ENCODE measurements at regions not wholly inside any gene's neighbourhood (a gene's known extent, or its start where the extent isn't known, plus 50 kb on each side); places are given as distances from the start of the nearest gene placed in this dataset.

GRCh38 chr22:47286590-47286989 is 524.1 kb downstream of the TBC1D22A start:
- Histone ChIP-seq H3K4me3 (no peak overlapping the region), H3K27ac (no peak overlapping the region)
- no peak for TF ChIP-seq CTCF (IDR thresholded peaks at IDR 0.05)
- no peak for DNase-seq (ENCODE audit: low spot score)

- Histone ChIP-seq H3K27ac (no peak overlapping the region), H3K4me3 (no peak overlapping the region)
- TF ChIP-seq CTCF (IDR thresholded peaks at IDR 0.05): no peak
- DNase-seq (ENCODE audit: low spot score): no peak
Observed at GRCh38 chr22:47285981-47286380, 523.5 kb downstream of the TBC1D22A start.

DNA sequence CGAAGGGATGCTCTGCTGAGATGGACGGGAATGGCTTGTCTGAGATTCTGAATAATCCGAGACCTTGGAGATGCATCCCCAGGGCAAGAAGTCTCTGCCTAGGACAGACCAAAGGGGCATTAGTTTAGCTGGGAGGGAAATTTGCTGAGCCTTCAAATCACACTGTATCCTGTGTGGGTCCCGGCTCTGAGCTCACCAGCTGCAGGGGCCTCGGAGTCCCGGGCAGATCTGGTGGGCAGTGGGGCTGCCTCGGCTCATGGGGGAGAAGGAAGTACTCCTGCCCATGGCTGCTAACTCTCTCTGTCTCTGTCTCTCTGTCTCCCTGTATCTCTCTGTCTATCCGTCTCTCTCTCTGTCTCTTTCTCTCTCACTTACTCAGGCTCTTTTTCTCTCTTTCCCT is 522.4 kb downstream of the TBC1D22A start:
- TF ChIP-seq CTCF (IDR thresholded peaks at IDR 0.05): no peak
- Histone ChIP-seq H3K4me3 (no peak overlapping the region), H3K27ac (no peak overlapping the region)
- no peak for DNase-seq (ENCODE audit: low spot score)

DNA sequence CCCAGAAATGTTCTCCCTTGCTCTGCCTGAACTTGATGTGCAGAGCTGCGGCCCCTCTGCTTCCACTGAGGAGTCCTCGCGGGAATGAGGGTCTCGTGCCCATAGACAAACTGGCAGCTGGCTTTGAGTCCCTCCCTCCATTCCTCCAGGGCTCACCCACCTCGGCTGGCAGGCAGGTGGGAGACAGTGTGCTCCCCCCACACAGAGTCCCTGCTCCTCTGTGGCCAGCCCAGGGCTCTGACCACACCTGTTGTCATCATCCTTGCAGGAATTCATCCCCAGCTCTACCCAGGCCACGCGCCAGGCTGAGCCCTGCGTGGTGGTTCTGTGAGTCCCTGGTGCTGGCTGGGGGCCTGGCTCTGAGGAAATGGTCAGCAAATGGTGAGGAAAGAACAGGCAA is 521.9 kb downstream of the TBC1D22A start:
- no peak overlapping the region for H3K27ac ChIP-seq
- no peak for DNase-seq (ENCODE audit: low spot score)
- no peak overlapping the region for H3K4me3 ChIP-seq
- no peak for TF ChIP-seq CTCF (IDR thresholded peaks at IDR 0.05)

DNA sequence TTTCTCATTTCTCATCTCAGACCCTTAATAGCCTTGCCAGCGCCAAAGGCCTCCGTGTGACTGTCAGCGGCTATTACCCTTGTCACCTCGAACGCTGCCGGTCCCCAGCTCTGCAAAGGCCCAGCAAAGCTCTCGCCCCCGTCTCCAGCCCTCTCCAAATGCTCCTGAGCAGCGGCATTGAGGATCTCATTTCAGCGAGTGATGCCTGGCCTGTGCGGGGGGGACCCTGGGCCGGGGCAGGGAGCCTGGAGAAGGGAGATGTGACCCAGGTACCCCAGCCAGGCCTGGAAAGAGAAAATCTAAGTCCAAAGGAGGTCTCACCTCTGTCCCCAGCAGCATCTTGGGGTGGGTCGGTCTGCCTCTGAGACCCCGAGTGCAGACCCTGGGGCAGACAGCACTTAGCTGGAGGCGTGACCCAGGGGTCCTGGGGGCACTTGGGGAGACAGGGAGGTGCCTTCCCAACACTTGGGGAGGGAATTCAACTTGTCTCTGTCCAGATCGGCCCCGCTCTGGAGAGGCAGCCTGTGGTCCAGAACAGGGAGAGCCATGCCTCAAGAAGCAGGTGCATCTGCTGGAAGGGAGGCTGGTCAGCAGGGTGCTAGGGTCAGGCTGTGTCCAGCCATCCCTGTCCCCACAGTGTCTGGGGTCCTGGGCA is 521.3 kb downstream of the TBC1D22A start:
- Histone ChIP-seq H3K4me3 (no peak overlapping the region), H3K27ac (no peak overlapping the region)
- DNase-seq (ENCODE audit: low spot score): no peak
- TF ChIP-seq CTCF (IDR thresholded peaks at IDR 0.05): no peak

DNA sequence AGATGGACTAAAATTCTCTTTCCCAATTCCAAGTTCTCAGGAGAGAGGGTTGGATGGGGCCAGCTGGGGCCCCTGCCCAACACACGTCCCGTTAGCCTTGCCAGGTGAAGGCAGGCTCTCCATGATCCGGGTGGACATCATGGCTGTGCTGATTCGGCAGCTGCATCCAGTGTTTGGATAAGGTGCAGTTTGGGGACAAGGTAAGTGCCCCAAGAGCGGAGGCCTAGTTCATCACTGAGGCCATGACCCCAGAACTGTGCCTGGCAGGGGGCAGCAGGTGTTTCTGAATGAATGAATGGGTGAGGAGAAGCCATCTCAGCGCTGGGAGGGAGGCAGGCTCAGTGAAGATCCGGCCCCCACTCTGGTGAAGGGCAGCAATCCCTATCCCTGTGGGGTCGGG is 520.4 kb downstream of the TBC1D22A start:
- no peak for TF ChIP-seq CTCF (IDR thresholded peaks at IDR 0.05)
- Histone ChIP-seq H3K27ac (no peak overlapping the region), H3K4me3 (no peak overlapping the region)
- no peak for DNase-seq (ENCODE audit: low spot score)

DNA sequence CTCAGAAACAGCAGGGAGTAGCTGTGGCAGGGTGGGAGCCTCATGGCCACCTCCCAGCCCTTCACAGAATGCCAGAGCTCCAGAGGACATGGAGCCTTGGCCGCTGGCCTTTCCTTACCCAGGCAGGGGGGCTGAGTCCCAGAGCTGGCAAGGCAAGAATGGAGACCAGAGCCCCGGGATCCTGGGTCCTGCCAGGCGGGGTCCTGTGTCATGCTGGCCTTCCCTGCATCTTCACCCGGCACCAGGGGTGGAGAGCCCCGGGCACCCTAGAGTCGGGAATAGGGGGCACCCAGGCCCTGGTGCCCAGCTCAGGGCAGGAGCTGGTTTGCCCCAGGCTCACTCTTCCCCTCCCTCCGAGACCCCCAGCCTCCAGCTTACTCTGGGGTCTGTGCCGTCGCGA is 519.9 kb downstream of the TBC1D22A start:
- TF ChIP-seq CTCF (IDR thresholded peaks at IDR 0.05): no peak
- DNase-seq (ENCODE audit: low spot score): no peak
- Histone ChIP-seq H3K27ac (no peak overlapping the region), H3K4me3 (no peak overlapping the region)
